ENCODE measurements at regions not wholly inside any gene's neighbourhood (a gene's known extent, or its start where the extent isn't known, plus 50 kb on each side); places are given as distances from the start of the nearest gene placed in this dataset.

GRCh38 chr9:38312406-38312805, 80.1 kb upstream of the ALDH1B1 start:
- DNase-seq, result no peak

- peak; percentile 36 for DNase-seq
Observed at GRCh38 chr9:38311382-38312270, 80.9 kb upstream of the ALDH1B1 start.

- DNase-seq, result no peak
Observed at GRCh38 chr9:38309324-38310195, 82.9 kb upstream of the ALDH1B1 start.

- no peak for DNase-seq
Observed at GRCh38 chr9:38308136-38308535, 84.4 kb upstream of the ALDH1B1 start.

GRCh38 chr9:38306899-38307298, 85.6 kb upstream of the ALDH1B1 start:
- DNase-seq, result no peak

GRCh38 chr9:38305582-38305981, 86.9 kb upstream of the ALDH1B1 start:
- DNase-seq, result no peak

GRCh38 chr9:38301376-38302106, 91.0 kb upstream of the ALDH1B1 start:
- DNase-seq, result no peak

- no peak for DNase-seq
Observed at GRCh38 chr9:38299856-38300255, 92.6 kb upstream of the ALDH1B1 start.

GRCh38 chr9:38298904-38299303, 93.6 kb upstream of the ALDH1B1 start:
- DNase-seq, result no peak

GRCh38 chr9:38298503-38298902, 94.0 kb upstream of the ALDH1B1 start:
- DNase-seq, result no peak

- no peak for DNase-seq
Observed at GRCh38 chr9:38296807-38297206, 95.7 kb upstream of the ALDH1B1 start.

- DNase-seq, result no peak
Observed at GRCh38 chr9:38295764-38296163, 96.7 kb upstream of the ALDH1B1 start.

- DNase-seq, result no peak
Observed at GRCh38 chr9:38294220-38294960, 98.1 kb upstream of the ALDH1B1 start.

GRCh38 chr9:38293022-38293421, 99.5 kb upstream of the ALDH1B1 start:
- no peak for DNase-seq

GRCh38 chr9:38292480-38292879, 100.0 kb upstream of the ALDH1B1 start:
- DNase-seq, result no peak

- DNase-seq, result no peak
Observed at GRCh38 chr9:38289866-38290245, 102.6 kb upstream of the ALDH1B1 start.

- DNase-seq, result no peak
Observed at GRCh38 chr9:38289236-38289865, 103.2 kb upstream of the ALDH1B1 start.

GRCh38 chr9:38288502-38288901, 104.0 kb upstream of the ALDH1B1 start:
- no peak for DNase-seq

- no peak for DNase-seq
Observed at GRCh38 chr9:38287420-38287985, 105.0 kb upstream of the ALDH1B1 start.

- no peak for DNase-seq
Observed at GRCh38 chr9:38286766-38287165, 105.7 kb upstream of the ALDH1B1 start.

GRCh38 chr9:38286357-38286756, 106.1 kb upstream of the ALDH1B1 start:
- no peak for DNase-seq

GRCh38 chr9:38285236-38285635, 107.3 kb upstream of the ALDH1B1 start:
- no peak for DNase-seq

Measured in NCI-H187 treated with DMSO at 0.1 percent for 48 hours (cell line).